ENCODE measurements at regions not wholly inside any gene's neighbourhood (a gene's known extent, or its start where the extent isn't known, plus 50 kb on each side); places are given as distances from the start of the nearest gene placed in this dataset.
"Not testable (repeated sequence)": the region's sequence is repeated elsewhere in the genome, so short reads cannot be mapped to it uniquely, and the experiment has no call there.

- in situ Hi-C loops (cut with MboI; ENCODE audit: low sequenced_read_pairs): not testable (repeated sequence)
Observed at GRCh38 chr13:22942831-22943230, 237.9 kb upstream of the SGCG start.

DNA sequence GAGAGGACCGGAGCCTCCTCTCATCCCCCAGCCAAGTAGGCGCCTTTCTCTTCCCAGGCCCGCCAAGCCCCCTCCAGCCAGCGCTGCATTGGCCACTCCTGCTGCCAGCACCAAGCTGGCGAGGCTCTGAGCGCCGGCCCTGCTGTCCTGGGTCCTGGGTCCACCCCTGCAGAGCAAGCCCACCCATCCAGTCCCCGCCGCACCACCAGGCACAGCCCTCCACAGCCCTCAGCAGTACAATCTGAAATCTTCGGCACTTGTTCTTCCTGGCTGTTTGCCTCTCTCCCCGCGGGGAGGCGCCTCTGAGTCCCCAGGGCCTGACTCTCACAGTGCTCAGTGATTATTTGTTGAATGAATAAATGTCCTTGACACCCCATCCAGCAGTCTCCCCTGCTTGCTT lies 236.4 kb upstream of the SGCG start:
- in situ Hi-C loops (cut with MboI; ENCODE audit: low sequenced_read_pairs): no loop called here

GRCh38 chr13:22945321-22946226 lies 235.2 kb upstream of the SGCG start:
- in situ Hi-C loops (cut with MboI; ENCODE audit: low sequenced_read_pairs): no loop called here

DNA sequence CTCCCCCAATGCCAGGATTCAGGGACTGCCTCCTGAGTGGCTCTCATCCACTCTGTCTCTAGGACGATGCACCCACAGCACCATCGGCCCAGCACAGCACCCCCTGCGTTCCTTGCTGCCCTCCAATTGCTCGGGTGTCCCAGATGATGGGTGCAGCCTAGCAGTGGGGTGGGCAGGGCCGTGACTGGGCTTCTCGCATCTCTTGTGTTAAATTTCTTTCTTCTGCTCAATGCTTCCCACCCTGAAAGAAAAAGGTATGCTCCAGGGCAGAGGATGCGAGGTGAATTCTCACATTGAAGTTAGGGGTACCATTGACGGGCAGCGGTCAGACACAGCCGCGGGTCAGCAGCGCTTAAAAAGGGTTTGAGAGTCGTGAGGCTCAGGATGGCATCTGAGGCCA lies 232.4 kb upstream of the SGCG start:
- in situ Hi-C loops (cut with MboI; ENCODE audit: low sequenced_read_pairs): no loop called here

GRCh38 chr13:22952018-22952417 lies 228.8 kb upstream of the SGCG start:
- in situ Hi-C loops (cut with MboI; ENCODE audit: low sequenced_read_pairs): not testable (repeated sequence)

DNA sequence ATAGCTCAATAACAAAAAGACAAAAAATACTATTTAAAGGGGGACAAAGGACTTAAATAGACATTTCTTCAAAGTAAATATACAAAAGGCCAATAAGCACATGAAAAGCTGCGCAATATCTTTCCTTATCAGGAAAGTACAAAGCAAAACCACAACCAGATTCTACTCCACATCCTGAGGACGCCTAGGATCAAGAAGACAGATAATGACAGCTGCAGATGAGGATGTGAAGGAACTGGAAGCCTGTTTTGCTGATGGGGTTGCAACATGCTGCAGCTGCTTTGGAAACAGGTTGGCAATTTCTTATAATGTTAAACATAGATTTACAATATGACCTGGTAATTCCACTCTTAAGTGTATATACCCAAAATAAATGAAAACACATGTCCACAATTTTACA lies 225.6 kb upstream of the SGCG start:
- in situ Hi-C loops (cut with MboI; ENCODE audit: low sequenced_read_pairs): not testable (repeated sequence)

DNA sequence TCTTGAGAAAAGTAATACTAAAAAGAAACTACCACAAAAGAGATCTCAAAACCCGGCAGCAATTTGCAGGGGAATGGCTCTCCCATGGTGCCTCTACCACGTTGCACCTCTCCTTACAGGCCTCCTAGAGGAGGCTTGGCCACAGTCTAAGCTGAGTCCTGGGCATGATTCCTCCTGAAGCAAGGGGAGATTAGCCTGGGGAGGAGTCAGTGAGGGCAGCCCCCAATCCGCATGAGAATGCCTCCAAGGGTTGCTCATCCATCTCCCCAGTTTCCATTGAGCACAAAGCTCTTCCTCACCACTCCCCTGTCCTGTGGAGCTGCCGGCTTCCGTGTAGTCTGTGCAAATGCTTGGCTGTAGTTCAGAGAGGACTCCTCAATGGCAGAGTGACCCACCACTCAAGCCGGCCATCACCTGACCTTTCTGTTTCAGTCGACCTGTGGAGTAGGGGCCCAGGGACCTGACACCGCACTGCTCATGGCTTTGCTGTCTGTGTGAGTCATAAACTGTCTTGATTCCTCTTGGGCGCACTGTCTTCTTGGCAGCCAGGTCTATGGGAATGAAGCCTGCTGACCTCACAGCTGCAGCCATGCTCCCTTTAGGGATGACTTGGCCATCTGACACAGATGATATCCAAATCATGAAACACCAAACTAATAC lies 224.2 kb upstream of the SGCG start:
- in situ Hi-C loops (cut with MboI; ENCODE audit: low sequenced_read_pairs): not testable (repeated sequence)

- in situ Hi-C loops (cut with MboI; ENCODE audit: low sequenced_read_pairs): not testable (repeated sequence)
Observed at GRCh38 chr13:22959859-22960258, 220.9 kb upstream of the SGCG start.

- in situ Hi-C loops (cut with MboI; ENCODE audit: low sequenced_read_pairs): no loop called here
Observed at GRCh38 chr13:22960827-22961226, 220.0 kb upstream of the SGCG start.

DNA sequence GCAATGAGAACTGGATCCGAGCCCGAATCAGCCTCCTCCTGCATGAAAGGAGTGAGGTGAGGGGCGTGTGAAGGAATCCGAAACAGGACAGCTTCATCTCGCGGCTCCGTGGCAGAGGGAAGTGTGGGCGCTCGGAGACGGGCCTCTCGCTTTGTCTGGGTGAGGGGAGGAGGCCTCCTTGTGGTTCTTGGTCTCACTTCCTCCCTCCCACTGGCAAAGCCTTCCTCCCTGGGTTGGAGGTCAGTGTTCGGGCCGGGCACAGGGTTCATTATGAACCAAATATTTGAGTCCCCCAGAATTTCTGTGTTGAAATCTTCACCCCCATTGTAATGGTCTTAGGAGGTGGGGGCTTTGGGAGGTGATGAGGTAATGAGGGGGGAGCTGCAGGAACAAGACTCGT lies 219.4 kb upstream of the SGCG start:
- in situ Hi-C loops (cut with MboI; ENCODE audit: low sequenced_read_pairs): not testable (repeated sequence)

GRCh38 chr13:22961835-22962537 lies 218.8 kb upstream of the SGCG start:
- in situ Hi-C loops (cut with MboI; ENCODE audit: low sequenced_read_pairs): no loop called here

- in situ Hi-C loops (cut with MboI; ENCODE audit: low sequenced_read_pairs): not testable (repeated sequence)
Observed at GRCh38 chr13:22963384-22964053, 217.3 kb upstream of the SGCG start.

DNA sequence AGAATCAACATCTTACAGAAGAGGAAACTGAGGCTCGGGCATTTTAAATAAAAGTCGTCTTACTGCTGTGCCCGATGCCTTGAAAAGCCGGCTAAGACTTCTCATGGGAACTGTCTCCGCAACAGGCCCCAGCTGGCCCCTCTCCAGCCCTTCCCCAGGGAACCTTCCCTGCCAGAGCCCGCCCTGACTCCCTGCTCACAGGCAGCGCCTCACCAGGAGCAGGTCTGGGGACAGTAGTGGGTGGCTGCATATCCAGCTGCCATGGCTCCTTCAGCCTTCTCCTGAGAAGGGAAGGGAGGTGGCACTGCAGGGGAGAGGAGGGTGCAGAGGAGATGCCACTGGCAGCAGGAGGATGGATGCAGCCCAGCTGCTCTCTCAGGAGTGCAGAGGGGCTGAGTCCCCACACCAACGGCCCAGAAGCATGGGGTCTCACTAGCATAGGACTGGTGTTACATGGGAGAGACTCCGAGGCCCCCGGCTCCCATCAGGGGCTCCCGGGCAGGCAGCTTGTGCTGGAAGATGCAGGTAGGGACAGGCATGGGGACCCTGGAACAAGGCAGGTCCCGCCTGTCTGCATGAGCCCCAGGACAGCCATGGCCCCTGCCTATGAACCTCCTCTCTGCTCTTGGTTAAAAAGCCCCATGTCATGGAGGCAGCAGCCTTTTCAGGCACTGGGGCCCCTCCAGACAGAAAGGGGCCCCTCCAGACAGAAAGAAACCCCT lies 216.4 kb upstream of the SGCG start:
- in situ Hi-C loops (cut with MboI; ENCODE audit: low sequenced_read_pairs): no loop called here

DNA sequence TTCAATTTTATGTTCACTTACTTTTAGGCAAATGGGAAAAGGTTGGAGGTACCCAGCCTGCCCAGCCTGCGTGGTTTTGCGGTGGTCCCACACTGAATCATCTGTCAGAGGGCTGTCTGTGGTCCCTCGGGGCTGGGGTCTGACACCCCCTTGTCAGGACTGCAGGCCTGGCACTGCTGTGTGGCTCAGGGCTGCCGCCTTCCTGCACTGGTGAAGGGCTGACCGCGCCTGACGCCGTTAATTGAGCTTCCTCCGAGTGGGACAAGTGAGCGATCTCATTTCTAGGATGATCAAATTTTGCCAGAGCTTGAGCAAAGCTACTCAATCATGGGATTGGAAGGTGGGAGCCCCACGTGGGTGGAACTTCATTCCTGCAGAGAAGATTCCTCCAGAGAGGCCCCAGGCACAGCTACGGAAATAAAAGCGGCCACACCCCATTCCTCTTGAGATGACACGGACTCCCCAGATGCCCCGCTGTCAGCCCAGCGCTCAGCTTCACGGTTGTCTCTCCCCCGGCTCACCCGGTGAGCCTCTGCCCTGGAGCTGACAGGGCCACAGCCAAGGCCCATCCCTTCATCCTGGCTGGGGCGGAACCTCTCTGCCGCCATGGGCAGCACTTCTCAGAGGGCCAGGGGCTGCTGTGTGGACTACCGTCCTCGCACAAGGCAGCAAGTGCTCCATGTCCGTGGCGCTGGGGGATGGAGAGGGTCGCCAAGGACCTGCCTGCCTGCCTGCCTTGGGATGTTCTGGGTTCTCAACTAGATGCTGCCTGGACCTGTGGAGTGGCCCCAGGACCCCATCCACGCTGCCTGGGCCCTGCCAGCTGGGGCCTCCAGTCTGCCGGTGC lies 215.5 kb upstream of the SGCG start:
- in situ Hi-C loops (cut with MboI; ENCODE audit: low sequenced_read_pairs): not testable (repeated sequence)

GRCh38 chr13:22965858-22966239 lies 214.9 kb upstream of the SGCG start:
- in situ Hi-C loops (cut with MboI; ENCODE audit: low sequenced_read_pairs): not testable (repeated sequence)

DNA sequence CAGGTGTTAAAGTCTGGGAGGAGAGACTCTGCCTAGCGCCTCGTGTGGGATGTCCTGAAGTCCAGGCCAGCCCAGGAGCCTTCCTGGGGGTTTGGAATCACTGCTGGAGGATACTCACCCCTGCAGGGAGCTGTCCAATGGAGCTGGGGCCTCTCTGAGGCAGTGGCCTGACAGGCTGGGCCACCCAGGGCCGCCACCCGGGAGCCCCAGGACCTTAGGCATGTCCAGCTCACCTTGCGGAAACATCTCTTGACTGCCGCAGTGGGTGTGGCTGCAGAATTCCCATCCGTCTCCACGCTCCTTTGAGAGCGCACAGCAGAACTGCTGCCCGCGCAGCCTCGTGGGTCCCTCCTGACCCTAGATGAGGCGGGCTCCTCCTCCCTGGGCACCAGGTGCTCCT lies 214.0 kb upstream of the SGCG start:
- in situ Hi-C loops (cut with MboI; ENCODE audit: low sequenced_read_pairs): not testable (repeated sequence)

DNA sequence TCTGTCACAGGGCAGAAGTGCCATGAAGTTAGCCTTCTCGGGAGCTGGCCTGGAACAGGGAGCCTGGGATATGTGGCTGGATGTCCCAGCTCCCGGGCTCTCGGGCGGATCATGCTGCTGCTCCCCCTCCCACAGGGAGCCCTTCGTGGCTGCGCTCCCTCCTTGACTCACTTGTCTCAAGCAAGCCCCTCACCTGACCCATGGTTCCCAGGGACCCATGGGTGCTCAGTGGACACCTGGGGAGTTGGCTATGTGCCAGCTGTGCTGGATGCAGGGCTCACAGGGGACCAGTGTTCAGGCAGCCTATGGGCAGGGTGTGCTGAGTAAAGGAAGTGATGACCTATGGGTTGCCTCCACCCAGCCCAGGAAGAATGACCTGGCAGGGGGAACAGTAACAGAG lies 213.1 kb upstream of the SGCG start:
- in situ Hi-C loops (cut with MboI; ENCODE audit: low sequenced_read_pairs): no loop called here

GRCh38 chr13:22979952-22980351 lies 200.8 kb upstream of the SGCG start:
- in situ Hi-C loops (cut with MboI; ENCODE audit: low sequenced_read_pairs): no loop called here

DNA sequence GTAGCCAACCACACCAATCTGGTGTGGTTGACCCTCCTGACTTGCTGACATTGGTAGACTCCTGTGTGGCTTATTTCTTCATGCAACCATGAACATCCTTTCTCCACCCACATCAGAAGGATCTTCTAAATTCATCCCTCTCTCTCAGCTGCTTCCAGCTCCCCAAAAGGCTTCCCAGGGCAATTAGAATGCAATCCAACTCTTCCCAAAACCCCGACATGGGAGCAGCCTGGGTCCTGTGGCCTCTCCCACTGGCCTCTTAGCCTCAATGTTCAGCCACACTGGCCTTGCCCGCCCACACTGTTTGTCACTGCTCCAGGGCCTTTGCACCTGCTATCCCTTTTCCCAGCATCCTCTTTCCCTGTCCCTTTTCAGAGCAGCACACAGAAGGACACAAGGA lies 199.8 kb upstream of the SGCG start:
- in situ Hi-C loops (cut with MboI; ENCODE audit: low sequenced_read_pairs): no loop called here

DNA sequence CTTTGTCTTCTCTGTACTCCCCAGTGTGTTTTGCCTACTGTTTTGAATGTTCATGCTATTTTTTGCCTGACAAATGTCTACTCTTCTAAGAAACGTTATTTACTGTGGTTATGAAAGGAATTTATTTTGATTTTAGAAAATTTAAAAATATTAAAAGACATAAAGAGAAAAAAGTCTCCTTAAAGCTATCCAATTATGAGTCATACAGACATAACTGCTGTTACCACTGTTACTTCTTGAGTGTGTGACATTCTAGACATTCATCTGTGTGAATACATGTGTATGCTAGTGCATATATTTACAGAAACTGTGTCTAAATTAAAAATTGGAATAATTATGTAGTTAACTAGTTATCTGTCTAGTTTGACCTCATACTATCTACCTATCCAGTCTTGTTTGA lies 187.6 kb upstream of the SGCG start:
- in situ Hi-C loops (cut with MboI; ENCODE audit: low sequenced_read_pairs): no loop called here

Data from HL-60/S4 treated with retinoic acid at 250 ng/mL for 4 days and 3 days (cell line).